SK-N-SH (cell line): ENCODE measurements at regions not wholly inside any gene's neighbourhood (a gene's known extent, or its start where the extent isn't known, plus 50 kb on each side); places are given as distances from the start of the nearest gene placed in this dataset.

Source experiments
- CTCF ChIA-PET: fragments of 300-600, 350-600 bp; formaldehyde crosslinking; extraction: SDS; loops from one replicate; lab custom pipeline; 2021; lab: Yijun Ruan, JAX
- POLR2A ChIA-PET: fragments of 350-600 bp; sonication (Branson Sonifier 250); formaldehyde crosslinking; extraction: SDS; loops from one replicate; lab custom pipeline; 2020; ENCODE audit warnings: antibody characterized with exemption, inconsistent platforms; lab: Yijun Ruan, JAX
- DNase-seq: peaks from one replicate; pipeline ENCODE4 v3.0.0; 2012
- H2AFZ ChIP-seq: fragments of 200-600 bp; sonication (generic); 2 replicates; pipeline ENCODE4 v1.8.1; 2016; ENCODE audit warnings: antibody characterized with exemption, mild to moderate bottlenecking, low read depth
- H3F3A ChIP-seq: fragments of 200-600 bp; sonication (generic); replicated peaks from 2 replicates; pipeline ENCODE3; 2016; ENCODE audit warnings: antibody characterized with exemption, mild to moderate bottlenecking; ENCODE audit not compliant: insufficient read depth
- H3K27ac ChIP-seq, 2 experiments: fragments of 200-500 bp in 1 of 2; fragments of 200-600 bp in 1 of 2; sonication (Bioruptor generic) in 1 of 2; sonication (generic), shearing (Covaris generic) in 1 of 2; 2 replicates each; pipeline versions ENCODE4 v1.5.1 to v1.6.1; 2014 to 2016; ENCODE audit warnings: low read depth in 2 of 2, inconsistent platforms in 1 of 2, low read length in 1 of 2, mild to moderate bottlenecking in 1 of 2, mixed read lengths in 1 of 2
- H3K27me3 ChIP-seq: fragments of 200-600 bp; sonication (generic), shearing (Covaris generic); 2 replicates; pipeline ENCODE4 v1.6.1; 2016; ENCODE audit warnings: mixed run types; ENCODE audit not compliant: insufficient read depth
- H3K36me3 ChIP-seq, 2 experiments: fragments of 200-500 bp in 1 of 2; fragments of 200-600 bp in 1 of 2; sonication (Bioruptor generic) in 1 of 2; sonication (generic) in 1 of 2; replicated peaks in 1 of 2; 2 replicates each; pipeline versions ENCODE3 to v1.5.1; 2014 to 2016; ENCODE audit warnings: low read length in 1 of 2, mild to moderate bottlenecking in 1 of 2; ENCODE audit not compliant: insufficient read depth in 2 of 2, control insufficient read depth in 1 of 2
- H3K4me1 ChIP-seq, 2 experiments: fragments of 200-500 bp in 1 of 2; fragments of 200-600 bp in 1 of 2; sonication (Bioruptor generic) in 1 of 2; sonication (generic), shearing (Covaris generic) in 1 of 2; 2 replicates each; pipeline versions ENCODE4 v1.5.1 to v1.6.1; 2014 to 2016; ENCODE audit warnings: low read depth in 1 of 2, low read length in 1 of 2, mixed run types in 1 of 2; ENCODE audit not compliant: insufficient read depth in 2 of 2, control insufficient read depth in 1 of 2
- H3K4me2 ChIP-seq: fragments of 200-600 bp; sonication (generic), shearing (Covaris generic); 2 replicates; pipeline ENCODE4 v1.6.1; 2017; ENCODE audit warnings: mixed run types
- H3K4me3 ChIP-seq, 2 experiments: fragments of 200-500 bp in 1 of 2; fragments of 200-600 bp in 1 of 2; sonication (Bioruptor generic) in 1 of 2; sonication (generic), shearing (Covaris generic) in 1 of 2; 2 replicates each; pipeline versions ENCODE4 v1.5.1 to v1.8.1; 2014 to 2016; ENCODE audit warnings: low read depth in 2 of 2, inconsistent platforms in 1 of 2, low read length in 1 of 2, mild to moderate bottlenecking in 1 of 2, mixed read lengths in 1 of 2, moderate library complexity in 1 of 2
- H3K79me2 ChIP-seq: fragments of 200-600 bp; sonication (generic); 2 replicates; pipeline ENCODE4 v1.8.1; 2017; ENCODE audit warnings: mild to moderate bottlenecking; ENCODE audit not compliant: insufficient read depth
- H3K9ac ChIP-seq: fragments of 200-600 bp; sonication (generic); 2 replicates; pipeline ENCODE4 v1.6.1; 2017; ENCODE audit warnings: mixed run types
- H3K9me2 ChIP-seq: fragments of 200-600 bp; sonication (generic); 2 replicates; pipeline ENCODE4 v1.6.1; 2017; ENCODE audit warnings: mixed run types
- H3K9me3 ChIP-seq: fragments of 200-600 bp; sonication (generic); 2 replicates; pipeline ENCODE4 v1.6.1; 2017; ENCODE audit warnings: mixed run types, mild to moderate bottlenecking, moderate library complexity
- H4K20me1 ChIP-seq: fragments of 200-600 bp; sonication (generic); 2 replicates; pipeline ENCODE4 v1.6.1; 2017; ENCODE audit warnings: mild to moderate bottlenecking, mixed run types; ENCODE audit not compliant: insufficient read depth
- CHD2 ChIP-seq: fragments of 150-350 bp; IDR thresholded peaks from 2 replicates; pipeline ENCODE4 v1.6.1; 2018; ENCODE audit warnings: low read length; ENCODE audit not compliant: partially characterized antibody
- ELF1 ChIP-seq: IDR thresholded peaks from 2 replicates; pipeline ENCODE4 v1.4.0; 2012
- EZH2phosphoT487 ChIP-seq: fragments of 200-600 bp; sonication (generic); IDR thresholded peaks from 2 replicates; pipeline ENCODE4 v1.6.1; 2017; ENCODE audit warnings: low read depth, mixed run types, mild to moderate bottlenecking, antibody characterized with exemption, moderate library complexity, borderline replicate concordance
- FOSL2 ChIP-seq: IDR thresholded peaks from 2 replicates; pipeline ENCODE4 v1.4.0; 2012; ENCODE audit warnings: low read depth, mild to moderate bottlenecking, moderate library complexity, borderline replicate concordance
- FOXJ3 ChIP-seq: sonication (generic); formaldehyde crosslinking; IDR thresholded peaks from 2 replicates; pipeline ENCODE4 v1.5.1; 2020; ENCODE audit warnings: mild to moderate bottlenecking, missing genetic modification reagents
- FOXM1 ChIP-seq: IDR thresholded peaks from 2 replicates; pipeline ENCODE4 v1.4.0; 2012; ENCODE audit warnings: low read depth, mild to moderate bottlenecking
- GABPA ChIP-seq: IDR thresholded peaks from 2 replicates; pipeline ENCODE4 v1.4.0; 2012; ENCODE audit warnings: low read depth, mild to moderate bottlenecking
- JUND ChIP-seq: IDR thresholded peaks from 2 replicates; pipeline ENCODE4 v1.4.0; 2012
- NFIC ChIP-seq: IDR thresholded peaks from 2 replicates; pipeline ENCODE4 v1.4.0; 2012; ENCODE audit warnings: borderline replicate concordance
- POLR2AphosphoS5 ChIP-seq: IDR thresholded peaks from 2 replicates; pipeline ENCODE4 v1.6.1; 2012; ENCODE audit warnings: low read depth, low read length
- RCOR1 ChIP-seq: fragments of 150-350 bp; IDR thresholded peaks from 2 replicates; pipeline ENCODE4 v1.6.1; 2017; ENCODE audit warnings: antibody characterized with exemption, low read length
- SMC3 ChIP-seq: IDR thresholded peaks from 2 replicates; pipeline ENCODE4 v1.6.1; 2012; ENCODE audit warnings: low read depth, low read length, improper control_type of control experiment
- TAF1 ChIP-seq: IDR thresholded peaks from 2 replicates; pipeline ENCODE4 v1.6.1; 2012; ENCODE audit warnings: low read depth, mild to moderate bottlenecking, low read length, moderate library complexity, borderline replicate concordance
- TCF12 ChIP-seq: IDR thresholded peaks from 2 replicates; pipeline ENCODE4 v1.4.0; 2012
- YY1 ChIP-seq: IDR thresholded peaks from 2 replicates; pipeline ENCODE4 v1.4.0; 2012; ENCODE audit warnings: low read depth, mild to moderate bottlenecking
- WGBS: methylation state at CpG from one replicate; pipeline ENCODE4 v1.1.6; 2017; ENCODE audit warnings: low lambda C conversion rate; 5-methylcytosine and 5-hydroxymethylcytosine counted together
- TF ChIP-seq, protein P1 (sequence below): fragments of 150-350 bp; IDR thresholded peaks from 2 replicates; pipeline ENCODE4 v1.6.1; 2017; ENCODE audit warnings: antibody characterized with exemption, low read length, low read depth, borderline replicate concordance
- TF ChIP-seq, protein P2 (sequence below): fragments of 150-350 bp; IDR thresholded peaks from 2 replicates; pipeline ENCODE4 v1.6.1; 2016; ENCODE audit warnings: mild to moderate bottlenecking, low read depth, low read length
- TF ChIP-seq, protein P3 (sequence below): IDR thresholded peaks from 2 replicates; pipeline ENCODE4; 2012

DNA sequence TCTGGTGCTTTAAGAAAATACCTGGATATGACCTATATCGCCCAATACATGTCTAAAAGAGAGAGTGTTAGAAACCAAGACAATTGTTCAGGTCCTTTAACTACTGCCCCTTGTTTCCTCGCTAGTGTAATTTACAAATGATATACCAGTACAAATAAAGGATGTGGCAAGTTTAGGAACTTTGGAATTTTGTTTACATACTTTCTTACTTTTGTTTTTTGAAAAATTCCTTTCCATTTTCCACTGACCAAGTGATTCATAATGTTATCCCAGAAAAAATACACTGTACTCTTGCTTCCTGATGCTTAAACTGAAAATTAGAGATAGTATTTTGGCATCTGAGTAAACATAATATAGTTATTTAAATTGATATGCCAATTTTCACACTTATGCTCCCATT lies 96.8 kb upstream of the CSNK1A1L start:
- CTCF ChIA-PET = no interaction called here
- no peak overlapping the region for H3K4me3 ChIP-seq
- no peak for DNase-seq

DNA sequence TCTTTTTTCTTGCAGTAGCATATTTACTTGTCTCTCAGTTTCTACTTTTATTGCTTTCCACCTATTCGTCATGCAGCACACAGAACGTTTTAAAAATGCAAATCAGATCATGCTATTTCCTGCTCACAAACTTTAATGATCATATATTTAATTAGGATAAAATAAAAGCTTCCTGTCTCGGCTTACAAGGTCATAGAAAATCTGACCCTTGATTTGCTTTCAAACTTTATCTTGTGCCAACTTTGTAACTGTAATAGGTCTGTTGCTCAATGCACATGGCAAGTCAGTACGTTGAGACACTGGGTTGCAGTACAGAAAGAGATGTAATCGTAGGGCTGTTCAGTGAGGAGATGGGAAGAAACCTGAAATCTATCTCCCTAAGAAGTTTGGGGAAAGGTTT lies 95.6 kb upstream of the CSNK1A1L start:
- 15% methylated on average over 5 of the region's 5 CpGs for WGBS
- POLR2A ChIA-PET = no interaction called here
- CTCF ChIA-PET = interaction anchor here (1.1 kb wide), 1 partner anchor 20 kb away, joined by 3 read pairs; no protein-coding TSS in a partner anchor
- H3F3A ChIP-seq = no peaks in the 10 kb centered on the region
- H4K20me1 ChIP-seq = no peaks in the 10 kb centered on the region
- no peaks in the 10 kb centered on the region for H3K27me3 ChIP-seq
- no peak for DNase-seq
- no peak overlapping the region for H3K4me3 ChIP-seq
- H3K9me3 ChIP-seq = 0 out of 2 replicates have a peak, but pooled peaks cover 4% of the 10 kb centered on the region
- no peak overlapping the region for H3K4me2 ChIP-seq
- TF ChIP-seq JUND (no peak), TCF12 (no peak)
- H3K9me2 ChIP-seq = no peaks in the 10 kb centered on the region
- H2AFZ ChIP-seq = no peak overlapping the region
- peaks cover 0 to 12% of the 10 kb centered on the region in 2 experiments; a peak in 1 of 4 replicates for H3K4me1 ChIP-seq
- no peak overlapping the region for H3K27ac ChIP-seq
- H3K79me2 ChIP-seq = no peaks in the 10 kb centered on the region
- no peak overlapping the region for H3K9ac ChIP-seq
- H3K36me3 ChIP-seq = no peaks in the 10 kb centered on the region

More for the DNA sequence above, 96.8 kb upstream of the CSNK1A1L start:
- Histone ChIP-seq H3F3A (no peaks in the 10 kb centered on the region), H2AFZ (no peak overlapping the region), H3K36me3 (no peaks in the 10 kb centered on the region), H3K9ac (no peak overlapping the region), H3K4me2 (no peak overlapping the region), H3K27ac (no peak overlapping the region), H3K79me2 (no peaks in the 10 kb centered on the region), H3K9me2 (no peaks in the 10 kb centered on the region), H3K27me3 (no peaks in the 10 kb centered on the region), H4K20me1 (no peaks in the 10 kb centered on the region), H3K9me3 (0 out of 2 replicates have a peak, but pooled peaks cover 4% of the 10 kb centered on the region), H3K4me1 (peaks cover 0 to 12% of the 10 kb centered on the region in 2 experiments; a peak in 1 of 4 replicates)
- WGBS = 45% methylated on average over 2 of the region's 2 CpGs
- POLR2A ChIA-PET = no interaction called here
- TF ChIP-seq FOSL2 (no peak), CHD2 (no peak), NFIC (no peak), FOXM1 (no peak), ELF1 (no peak), FOXJ3 (CRISPR knock-in tag) (no peak), TAF1 (no peak), YY1 (no peak), GABPA (no peak), POLR2AphosphoS5 (no peak), SMC3 (no peak), EZH2phosphoT487 (no peak), RCOR1 (no peak)
- TF ChIP-seq, protein P1, sequence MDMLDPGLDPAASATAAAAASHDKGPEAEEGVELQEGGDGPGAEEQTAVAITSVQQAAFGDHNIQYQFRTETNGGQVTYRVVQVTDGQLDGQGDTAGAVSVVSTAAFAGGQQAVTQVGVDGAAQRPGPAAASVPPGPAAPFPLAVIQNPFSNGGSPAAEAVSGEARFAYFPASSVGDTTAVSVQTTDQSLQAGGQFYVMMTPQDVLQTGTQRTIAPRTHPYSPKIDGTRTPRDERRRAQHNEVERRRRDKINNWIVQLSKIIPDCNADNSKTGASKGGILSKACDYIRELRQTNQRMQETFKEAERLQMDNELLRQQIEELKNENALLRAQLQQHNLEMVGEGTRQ = no peak
- TF ChIP-seq, protein P2, sequence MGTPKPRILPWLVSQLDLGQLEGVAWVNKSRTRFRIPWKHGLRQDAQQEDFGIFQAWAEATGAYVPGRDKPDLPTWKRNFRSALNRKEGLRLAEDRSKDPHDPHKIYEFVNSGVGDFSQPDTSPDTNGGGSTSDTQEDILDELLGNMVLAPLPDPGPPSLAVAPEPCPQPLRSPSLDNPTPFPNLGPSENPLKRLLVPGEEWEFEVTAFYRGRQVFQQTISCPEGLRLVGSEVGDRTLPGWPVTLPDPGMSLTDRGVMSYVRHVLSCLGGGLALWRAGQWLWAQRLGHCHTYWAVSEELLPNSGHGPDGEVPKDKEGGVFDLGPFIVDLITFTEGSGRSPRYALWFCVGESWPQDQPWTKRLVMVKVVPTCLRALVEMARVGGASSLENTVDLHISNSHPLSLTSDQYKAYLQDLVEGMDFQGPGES = no peak
- TF ChIP-seq, protein P3, sequence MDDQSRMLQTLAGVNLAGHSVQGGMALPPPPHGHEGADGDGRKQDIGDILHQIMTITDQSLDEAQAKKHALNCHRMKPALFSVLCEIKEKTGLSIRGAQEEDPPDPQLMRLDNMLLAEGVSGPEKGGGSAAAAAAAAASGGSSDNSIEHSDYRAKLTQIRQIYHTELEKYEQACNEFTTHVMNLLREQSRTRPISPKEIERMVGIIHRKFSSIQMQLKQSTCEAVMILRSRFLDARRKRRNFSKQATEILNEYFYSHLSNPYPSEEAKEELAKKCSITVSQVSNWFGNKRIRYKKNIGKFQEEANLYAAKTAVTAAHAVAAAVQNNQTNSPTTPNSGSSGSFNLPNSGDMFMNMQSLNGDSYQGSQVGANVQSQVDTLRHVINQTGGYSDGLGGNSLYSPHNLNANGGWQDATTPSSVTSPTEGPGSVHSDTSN = no peak
